PC-3 (cell line): ENCODE measurements at regions not wholly inside any gene's neighbourhood (a gene's known extent, or its start where the extent isn't known, plus 50 kb on each side); places are given as distances from the start of the nearest gene placed in this dataset.

Experiments
- CTCF ChIP-seq: fragments of 300-600 bp; sonication (generic); conservative IDR thresholded peaks from 2 replicates; pipeline ENCODE4 v1.5.1; 2017; ENCODE audit warnings: antibody characterized with exemption, low read depth, mild to moderate bottlenecking, low read length
- EZH2 ChIP-seq: fragments of 300-600 bp; sonication (generic); IDR thresholded peaks from one replicate; pipeline ENCODE4 v1.6.1; 2017; ENCODE audit warnings: antibody characterized with exemption, mild to moderate bottlenecking, low read length; ENCODE audit not compliant: unreplicated experiment
- EZH2phosphoT487 ChIP-seq: fragments of 300-600 bp; sonication (generic); IDR thresholded peaks from 2 replicates; pipeline ENCODE4 v1.6.1; 2018; ENCODE audit warnings: mild to moderate bottlenecking, antibody characterized with exemption, low read length, borderline replicate concordance

GRCh38 chr9:74236857-74237256 is 260.3 kb upstream of the RORB start:
- TF ChIP-seq CTCF (no peak), EZH2 (no peak), EZH2phosphoT487 (no peak)
